Endothelial cell of umbilical vein (primary cell): ENCODE measurements at regions not wholly inside any gene's neighbourhood (a gene's known extent, or its start where the extent isn't known, plus 50 kb on each side); places are given as distances from the start of the nearest gene placed in this dataset.

Experiments used
- BruUV-seq: library from RNA; stranded (reverse); fragments of 400-500 nt; replicated peaks from 2 replicates; lab custom pipeline; 2021; lab: Mats Ljungman, UMichigan
- CTCF ChIA-PET: fragments of 300-600, 350-600 bp; sonication (Branson Sonifier 250); formaldehyde crosslinking; loops from one replicate; lab custom pipeline; 2021; ENCODE audit warnings: antibody characterized with exemption, inconsistent platforms; lab: Charles Lee
- POLR2A ChIA-PET: fragments of 300-600, 350-600 bp; sonication (Branson Sonifier 250); formaldehyde crosslinking; loops from one replicate; lab custom pipeline; 2021; ENCODE audit warnings: antibody characterized with exemption, inconsistent platforms; lab: Charles Lee
- DNase-seq: peaks from one replicate; pipeline ENCODE4 v3.0.0-alpha.2; 2011; ENCODE audit warnings: low read depth, low spot score
- FAIRE-seq: peaks from 2 replicates; lab custom pipeline; 2011; peaks lifted over from hg19 to GRCh38; lab: Jason Lieb, UNC
- H2AFZ ChIP-seq: 2 replicates; pipeline ENCODE4 v1.6.0; 2012; ENCODE audit warnings: low read depth, low read length, control low read depth, inconsistent platforms
- H3K27ac ChIP-seq: 2 replicates; pipeline ENCODE4 v1.5.1; 2011; ENCODE audit warnings: low read depth, mild to moderate bottlenecking, control low read depth, low read length, moderate library complexity; ENCODE audit not compliant: insufficient read depth
- H3K27me3 ChIP-seq, 2 experiments: 2 replicates each; pipeline versions ENCODE4 v1.6.0 to v1.6.1; 2011; ENCODE audit warnings: low read length in 2 of 2, mixed read lengths in 1 of 2; ENCODE audit not compliant: control insufficient read depth in 2 of 2, insufficient read depth in 2 of 2
- H3K36me3 ChIP-seq, 2 experiments: 2 replicates in 1 of 2; 3 replicates in 1 of 2; pipeline ENCODE4 v1.5.1; 2011; ENCODE audit warnings: low read length in 2 of 2, mild to moderate bottlenecking in 1 of 2, moderate library complexity in 1 of 2; ENCODE audit not compliant: control insufficient read depth in 2 of 2, insufficient read depth in 2 of 2; ENCODE audit errors: extremely low read depth in 1 of 2
- H3K4me1 ChIP-seq: 3 replicates; pipeline ENCODE4 v1.5.1; 2011; ENCODE audit warnings: mild to moderate bottlenecking, low read length; ENCODE audit not compliant: control insufficient read depth, insufficient read depth; ENCODE audit errors: extremely low read depth
- H3K4me2 ChIP-seq: 2 replicates; pipeline ENCODE4 v1.6.1; 2011; ENCODE audit warnings: low read length, control low read depth, mixed read lengths; ENCODE audit not compliant: insufficient read depth
- H3K4me3 ChIP-seq, 3 experiments: fragments of 200-600 bp in 1 of 3; sonication (generic), shearing (Covaris generic) in 1 of 3; replicated peaks in 1 of 3; 2 replicates each; pipeline ENCODE4 v1.5.1; 2011 to 2016; ENCODE audit warnings: control low read depth in 3 of 3, low read length in 3 of 3, mild to moderate bottlenecking in 2 of 3, inconsistent platforms in 1 of 3, low read depth in 1 of 3, moderate library complexity in 1 of 3; ENCODE audit not compliant: insufficient read depth in 1 of 3
- H3K79me2 ChIP-seq: 2 replicates; pipeline ENCODE4 v1.6.0; 2012; ENCODE audit warnings: low read length, inconsistent platforms; ENCODE audit not compliant: control insufficient read depth, insufficient read depth
- H3K9ac ChIP-seq: replicated peaks from 2 replicates; pipeline ENCODE3; 2011; ENCODE audit warnings: low read length, control low read depth; ENCODE audit not compliant: insufficient read depth; ENCODE audit errors: extremely low read depth
- H3K9me1 ChIP-seq: replicated peaks from 3 replicates; pipeline ENCODE4 v1.6.0; 2011; ENCODE audit warnings: mild to moderate bottlenecking, low read length; ENCODE audit not compliant: control insufficient read depth, insufficient read depth; ENCODE audit errors: extremely low read depth
- H3K9me3 ChIP-seq: replicated peaks from 2 replicates; pipeline ENCODE4 v1.5.1; 2012; ENCODE audit warnings: low read length, inconsistent platforms; ENCODE audit not compliant: control insufficient read depth, insufficient read depth
- H4K20me1 ChIP-seq: replicated peaks from 2 replicates; pipeline ENCODE3; 2011; ENCODE audit warnings: mild to moderate bottlenecking, low read length; ENCODE audit not compliant: control insufficient read depth, insufficient read depth; ENCODE audit errors: extremely low read depth
- FOS ChIP-seq: IDR thresholded peaks from 2 replicates; pipeline ENCODE4 v1.6.1; 2011; ENCODE audit warnings: mild to moderate bottlenecking, low read length, moderate library complexity, borderline replicate concordance; ENCODE audit not compliant: insufficient read depth
- JUN ChIP-seq: IDR thresholded peaks from 2 replicates; pipeline ENCODE4 v1.6.1; 2011; ENCODE audit warnings: borderline replicate concordance, low read depth; ENCODE audit not compliant: insufficient read length, insufficient read depth
- MYC ChIP-seq: IDR thresholded peaks from one replicate; pipeline ENCODE4 v1.6.1; 2011; ENCODE audit warnings: mild to moderate bottlenecking, low read depth, low read length
- POLR2A ChIP-seq: IDR thresholded peaks from 2 replicates; pipeline ENCODE4 v1.6.1; 2012; ENCODE audit warnings: low read depth, mild to moderate bottlenecking, control low read depth, low read length
- dilution Hi-C: fragments of 300-500 bp; cut with MboI; formaldehyde crosslinking; loops from one replicate; pipeline ENCODE4 v1.15.0; 2019; ENCODE audit warnings: low sequenced_read_pairs; ENCODE audit not compliant: extremely low pct_ligation_motif_present
- intact Hi-C: fragments of 100-400 bp; cut with micrococcal nuclease; formaldehyde crosslinking; loops from one replicate; pipeline ENCODE4 v1.10.0; 2022

GRCh38 chr3:28989646-28990089 lies 291.2 kb upstream of the RBMS3 start:
- Histone ChIP-seq H3K9ac (no peak overlapping the region), H4K20me1 (no peaks in the 10 kb centered on the region), H3K4me3 (no peak overlapping the region), H3K9me1 (no peaks in the 10 kb centered on the region), H3K9me3 (no peaks in the 10 kb centered on the region), H3K4me2 (peak overlapping the region; percentile 30), H3K27me3 (no peaks in the 10 kb centered on the region), H3K36me3 (no peaks in the 10 kb centered on the region), H3K27ac (peak overlapping the region; percentile 15), H3K79me2 (no peaks in the 10 kb centered on the region), H3K4me1 (peaks cover 11% of the 10 kb centered on the region), H2AFZ (peak overlapping the region; percentile 58)
- peak; percentile 65 for TF ChIP-seq FOS
- no peak for TF ChIP-seq MYC
- peak; percentile 44 for TF ChIP-seq JUN
- dilution Hi-C loops (no loop called here), intact Hi-C loops (no loop called here)
- DNase-seq (peak; percentile 72), FAIRE-seq (peak; percentile 64)
- no TSS peak for BruUV-seq
- CTCF ChIA-PET = interaction anchor here (0.9 to 1.5 kb wide), 3 partner anchors 12 to 269 kb away, joined by 3 to 4 read pairs (median 4); no protein-coding TSS in a partner anchor
- POLR2A ChIA-PET = no interaction called here

- no peaks in the 10 kb centered on the region for H4K20me1 ChIP-seq
- no peak overlapping the region for H3K9ac ChIP-seq
- H3K79me2 ChIP-seq = no peaks in the 10 kb centered on the region
- H3K27ac ChIP-seq = no peak overlapping the region
- no TSS peak for BruUV-seq
- no peak overlapping the region for H3K4me2 ChIP-seq
- H3K9me1 ChIP-seq = no peaks in the 10 kb centered on the region
- H3K36me3 ChIP-seq = no peaks in the 10 kb centered on the region
- H2AFZ ChIP-seq = no peak overlapping the region
- no peak for FAIRE-seq
- CTCF ChIA-PET = no interaction called here
- H3K4me1 ChIP-seq = peaks cover 9% of the 10 kb centered on the region
- H3K27me3 ChIP-seq = no peaks in the 10 kb centered on the region
- no peak for TF ChIP-seq POLR2A
- no peak for TF ChIP-seq FOS
- dilution Hi-C loops = no loop called here
- POLR2A ChIA-PET = interaction anchor here (0.6 kb wide), 1 partner anchor 1492 kb away, joined by 3 read pairs; no protein-coding TSS in a partner anchor
- H3K9me3 ChIP-seq = no peaks in the 10 kb centered on the region
- DNase-seq = no peak
- intact Hi-C loops = no loop called here
- no peak overlapping the region for H3K4me3 ChIP-seq
Observed at GRCh38 chr3:28994161-28994905, 286.5 kb upstream of the RBMS3 start.
